NCI-H2227 (cell line): ENCODE measurements at regions not wholly inside any gene's neighbourhood (a gene's known extent, or its start where the extent isn't known, plus 50 kb on each side); places are given as distances from the start of the nearest gene placed in this dataset.
A peak's percentile ranks its signal among the peaks of the same experiment; 100 is the strongest.

ENCODE experiments used
- DNase-seq: peaks from one replicate; lab custom pipeline; 2025; ENCODE audit not compliant: unreplicated experiment; lab: John Stamatoyannopoulos, UW

DNA sequence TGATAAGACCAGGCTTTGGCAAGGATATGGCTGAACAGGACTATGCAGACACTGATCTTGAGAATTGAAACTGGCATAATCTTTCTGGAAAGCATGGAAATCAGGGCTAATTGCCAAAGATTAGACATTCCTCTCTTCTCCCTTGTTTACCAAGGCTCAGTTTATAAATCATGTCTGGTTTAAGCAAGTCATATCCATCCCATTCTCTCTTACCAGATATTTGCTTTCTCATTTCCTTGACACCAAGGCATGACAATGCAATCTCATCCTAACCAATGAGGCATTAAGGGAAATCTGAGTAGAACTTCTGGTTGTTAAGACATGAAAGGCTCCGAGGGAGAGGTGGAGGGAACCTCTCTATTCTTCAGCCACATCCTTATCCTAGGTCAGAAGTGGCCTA lies 110.3 kb upstream of the CEP85L start:
- no peak for DNase-seq

GRCh38 chr6:118758946-118759345 lies 107.6 kb upstream of the CEP85L start:
- no peak for DNase-seq

DNA sequence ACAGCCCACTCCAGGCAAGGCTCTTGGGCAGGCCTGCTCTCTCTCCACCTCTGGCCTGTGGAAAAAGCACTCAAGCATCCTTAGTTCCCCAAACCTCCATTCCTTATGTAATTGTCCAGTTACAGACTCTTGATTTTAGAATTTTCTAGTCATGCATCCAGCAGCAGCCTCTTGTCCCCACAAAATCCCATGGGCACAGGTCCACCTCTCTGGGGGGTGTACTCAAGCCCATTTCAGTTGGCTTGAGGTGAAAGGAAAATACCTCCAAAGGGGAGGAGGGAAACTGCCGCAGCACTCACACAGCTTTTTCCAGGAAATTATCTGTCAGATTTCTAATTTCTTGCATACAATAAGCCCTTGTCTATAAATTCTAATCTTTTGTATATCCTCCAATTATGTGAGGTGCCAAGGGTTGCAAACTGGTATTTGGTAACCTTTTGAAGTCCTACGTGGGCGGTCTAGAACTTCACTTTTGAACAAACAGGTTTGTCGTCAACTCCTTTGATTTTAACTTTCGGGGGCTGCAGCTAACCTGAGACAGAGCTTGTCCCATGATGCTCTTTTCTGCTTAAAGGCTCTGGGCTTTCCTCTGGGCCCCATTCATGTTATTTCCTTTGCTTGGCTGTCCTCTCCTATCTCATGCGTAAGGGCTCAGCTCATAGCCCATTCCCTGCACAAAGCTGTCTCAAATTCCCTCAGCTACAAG lies 104.7 kb upstream of the CEP85L start:
- no peak for DNase-seq

DNA sequence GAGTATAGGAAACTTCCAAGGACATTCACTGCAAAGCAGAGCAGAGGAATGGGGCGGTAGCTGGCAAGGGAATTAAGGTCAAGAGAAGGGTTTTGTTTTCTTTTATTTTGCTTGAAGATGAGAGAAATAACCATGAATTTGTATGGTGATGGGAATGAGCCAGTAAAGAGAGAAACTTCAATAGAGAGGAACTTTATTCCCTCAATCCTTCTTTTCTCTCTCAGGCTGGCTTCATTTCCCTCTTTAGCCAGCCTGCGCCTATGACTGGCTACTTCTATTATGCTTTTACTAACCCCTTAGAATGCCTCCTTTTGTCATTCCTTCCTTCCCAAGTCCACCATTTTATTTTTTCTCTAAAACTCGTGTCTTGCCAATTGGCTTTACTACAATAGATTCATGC lies 101.4 kb upstream of the CEP85L start:
- no peak for DNase-seq

GRCh38 chr6:118751072-118751471 lies 99.7 kb upstream of the CEP85L start:
- no peak for DNase-seq

GRCh38 chr6:118750143-118750542 lies 98.8 kb upstream of the CEP85L start:
- DNase-seq: no peak

DNA sequence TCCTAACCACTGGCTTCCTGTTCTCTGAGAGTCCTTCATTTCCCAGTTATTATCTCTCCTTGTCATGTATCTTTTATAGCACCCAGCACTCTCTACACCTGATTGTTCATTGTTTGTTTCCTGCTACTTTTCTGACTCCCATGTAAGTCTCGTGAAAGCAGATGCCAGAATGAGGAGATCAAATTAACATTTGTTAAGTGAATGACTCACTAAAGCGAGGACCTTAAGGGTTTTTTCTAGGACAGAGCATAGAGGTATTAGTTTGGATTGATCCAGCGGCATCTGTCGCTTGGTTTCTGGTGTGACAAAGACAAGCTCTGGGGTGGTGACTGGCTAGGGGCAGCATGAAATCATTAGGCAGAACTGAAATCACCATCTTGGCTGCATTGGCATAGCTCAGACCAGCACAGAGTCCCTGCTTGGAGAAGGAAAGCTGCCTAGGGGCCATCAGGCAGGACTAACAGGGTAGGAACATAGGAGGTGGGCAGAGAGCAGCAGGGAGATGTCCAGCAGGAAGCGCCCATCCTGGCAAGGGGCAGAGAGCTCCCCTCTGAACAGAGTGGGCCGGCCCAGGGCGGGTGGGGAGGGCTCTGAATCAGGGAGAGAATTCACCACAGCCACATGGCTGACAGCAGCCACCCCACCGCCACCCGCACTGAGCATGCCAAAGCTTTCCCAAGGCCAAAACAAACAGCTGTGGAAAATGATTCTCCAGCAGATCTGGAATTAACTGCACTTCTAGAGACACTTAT lies 97.1 kb upstream of the CEP85L start:
- peak; percentile 44 for DNase-seq

- DNase-seq: no peak
Measured at GRCh38 chr6:118746825-118747174, 95.4 kb upstream of the CEP85L start.

DNA sequence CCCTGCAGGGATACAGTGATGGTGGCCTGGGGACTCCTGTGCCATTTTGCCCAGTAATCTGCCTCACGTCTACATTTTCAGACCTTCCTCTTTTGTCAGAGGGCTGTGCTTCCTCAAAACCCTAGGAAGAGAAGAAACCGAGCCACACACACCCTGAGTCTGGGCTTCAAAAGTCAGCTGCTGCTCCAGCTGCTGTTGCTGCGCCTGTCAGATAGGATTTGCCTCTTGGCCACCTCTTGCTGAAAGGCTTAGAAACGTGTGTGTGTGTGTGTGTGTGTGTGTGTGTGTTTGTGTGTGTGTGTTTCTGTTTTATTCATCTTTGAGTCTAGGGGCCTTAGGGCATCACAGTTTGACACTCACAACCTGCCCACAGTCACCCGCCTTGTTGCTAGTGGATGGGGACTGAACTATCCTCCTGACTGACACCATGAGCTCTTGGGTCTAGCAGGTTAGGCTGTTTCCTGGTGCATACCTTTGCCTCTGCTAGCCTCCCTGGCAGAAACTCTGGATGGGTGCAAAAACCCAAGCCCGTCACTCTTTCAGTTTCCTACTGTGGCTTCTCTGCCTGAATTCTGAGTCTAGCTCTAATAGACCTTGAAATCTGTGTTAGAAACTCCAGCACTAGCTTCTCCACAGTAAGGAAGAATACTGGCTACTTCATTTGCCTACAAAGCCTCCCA lies 94.9 kb upstream of the CEP85L start:
- no peak for DNase-seq

DNA sequence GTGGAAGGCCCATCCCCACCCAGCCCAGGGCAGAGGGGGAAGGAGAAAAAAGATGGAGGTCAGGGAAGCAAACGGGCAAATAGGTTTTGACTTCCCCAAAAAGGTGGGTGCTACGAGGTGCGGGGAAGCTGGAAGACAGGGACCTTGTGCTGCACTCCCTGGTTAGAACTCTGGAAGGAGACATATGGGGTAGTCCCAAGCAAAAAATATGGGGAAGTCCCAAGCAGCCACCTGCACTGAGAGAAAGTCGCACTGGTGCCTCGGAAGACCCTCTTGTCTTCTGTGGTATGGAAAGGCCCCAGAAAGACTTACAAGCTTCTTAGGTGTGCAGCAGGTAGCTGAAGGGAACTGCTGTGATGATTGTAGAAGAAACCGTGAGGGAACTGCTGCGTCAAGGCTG lies 93.8 kb upstream of the CEP85L start:
- no peak for DNase-seq

DNA sequence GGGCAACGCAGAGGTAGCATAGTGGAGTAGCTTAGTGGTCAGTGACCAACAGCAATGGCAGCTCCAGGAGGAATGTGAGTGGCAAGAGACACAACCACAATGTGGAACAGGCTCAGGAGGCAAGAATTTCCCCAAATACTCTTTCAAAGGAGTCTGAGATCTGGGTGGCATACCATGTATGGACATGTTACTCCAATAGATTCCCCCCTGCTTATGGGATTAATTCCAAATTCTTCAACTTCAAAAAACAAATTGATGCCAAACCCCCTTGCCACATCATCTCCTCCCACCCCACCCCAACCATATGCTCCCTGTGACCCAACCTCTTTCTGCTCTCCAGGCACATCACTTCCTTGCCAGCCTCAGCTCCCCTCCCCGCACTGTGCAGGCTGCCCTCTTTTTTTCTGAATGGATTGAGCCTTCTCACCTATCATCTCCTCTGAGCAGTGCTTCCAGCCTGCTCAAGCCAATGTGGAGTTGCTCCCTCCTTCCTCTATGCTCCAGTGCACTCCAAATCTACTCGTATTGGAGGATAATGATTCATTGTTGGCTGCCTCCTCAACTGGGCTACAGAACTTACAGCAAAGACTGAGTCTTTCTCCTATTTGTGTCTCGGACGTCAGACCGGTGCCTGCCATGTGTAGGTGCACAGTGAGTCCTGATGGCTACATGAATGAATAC lies 93.0 kb upstream of the CEP85L start:
- DNase-seq: no peak

DNA sequence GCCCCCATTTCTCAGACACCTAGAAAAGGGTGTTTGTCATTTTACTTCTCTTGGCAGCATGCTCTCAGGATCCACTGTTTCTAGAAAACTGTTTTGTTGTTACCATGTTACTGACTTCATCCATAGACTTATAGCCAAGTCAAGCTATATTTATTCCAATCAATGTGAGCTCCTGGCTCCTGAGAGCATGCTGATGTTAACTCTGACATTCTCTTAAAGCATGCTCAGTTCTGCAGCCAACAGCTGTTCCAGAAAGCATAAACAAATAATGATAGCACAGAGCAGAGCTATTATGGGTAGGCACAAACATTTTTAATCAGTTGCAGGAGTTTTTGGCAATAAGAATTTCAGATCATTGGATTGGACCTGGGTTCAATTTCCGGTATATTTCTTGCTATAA lies 92.4 kb upstream of the CEP85L start:
- no peak for DNase-seq

GRCh38 chr6:118740372-118740771 lies 89.0 kb upstream of the CEP85L start:
- DNase-seq: no peak

- no peak for DNase-seq
Measured at GRCh38 chr6:118739696-118740353, 88.4 kb upstream of the CEP85L start.

- DNase-seq: no peak
Measured at GRCh38 chr6:118736440-118736839, 85.0 kb upstream of the CEP85L start.

DNA sequence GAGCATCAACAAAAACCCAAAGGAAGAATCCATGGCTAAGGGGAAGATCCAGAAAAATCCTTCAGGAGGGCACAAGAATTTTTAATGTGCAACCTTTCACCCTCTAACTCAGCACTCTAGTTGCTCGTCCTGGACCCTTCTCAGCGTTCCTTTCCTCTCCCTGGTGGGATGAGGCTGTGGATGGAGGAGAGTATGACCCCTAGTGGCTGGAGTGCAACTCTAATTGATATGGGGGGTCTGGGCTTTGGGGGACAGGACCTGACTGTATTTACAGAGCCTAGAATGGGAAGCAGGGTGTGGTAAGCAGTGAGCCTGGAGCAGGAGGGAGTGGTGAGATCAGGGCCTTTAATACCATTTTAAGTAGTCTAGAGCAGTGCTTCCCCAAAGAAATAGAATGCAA lies 83.9 kb upstream of the CEP85L start:
- DNase-seq: no peak

- no peak for DNase-seq
Measured at GRCh38 chr6:118725944-118726343, 74.6 kb upstream of the CEP85L start.

DNA sequence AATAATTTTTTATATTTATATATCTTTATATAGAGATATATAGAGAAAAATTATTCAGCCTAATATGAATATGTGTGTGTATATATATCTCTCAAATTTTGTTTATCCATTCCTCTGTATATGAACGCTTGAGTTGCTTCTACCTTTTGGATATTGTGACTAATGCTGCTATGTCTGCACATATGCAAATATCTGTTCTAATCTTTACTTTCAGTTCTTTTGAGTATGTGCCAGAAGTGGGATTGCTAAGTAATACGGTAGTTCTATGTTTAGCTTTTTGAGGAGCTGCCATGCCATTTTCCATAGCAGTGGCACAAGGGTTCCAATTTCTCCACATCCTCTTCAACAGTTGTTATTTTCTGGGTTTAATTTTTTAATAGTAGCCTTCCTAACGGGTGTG lies 72.8 kb upstream of the CEP85L start:
- DNase-seq: no peak

- DNase-seq: no peak
Measured at GRCh38 chr6:118722829-118723813, 71.7 kb upstream of the CEP85L start.

DNA sequence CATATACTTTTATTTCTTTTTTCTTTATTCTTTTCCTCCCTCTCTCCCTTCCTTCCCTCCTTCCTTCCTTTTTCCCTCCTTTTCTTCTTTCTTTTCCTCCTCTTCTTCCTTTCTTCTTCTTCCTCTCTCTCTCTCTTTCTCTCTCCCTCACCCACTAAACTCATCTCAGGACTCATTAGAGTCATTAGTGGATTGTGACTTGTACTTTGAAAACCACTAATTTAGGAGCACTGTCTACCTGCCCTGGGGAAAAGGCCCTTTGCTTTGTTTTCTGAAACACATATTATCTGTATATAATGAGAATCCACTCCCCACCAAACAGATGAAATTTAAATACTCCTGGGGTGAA lies 68.7 kb upstream of the CEP85L start:
- no peak for DNase-seq
